GM12892 (cell line): ENCODE measurements at regions not wholly inside any gene's neighbourhood (a gene's known extent, or its start where the extent isn't known, plus 50 kb on each side); places are given as distances from the start of the nearest gene placed in this dataset.

ENCODE experiments used
- POLR2A ChIP-seq: IDR thresholded peaks from 2 replicates; pipeline ENCODE4 v1.6.1; 2011; ENCODE audit warnings: low read depth, low read length, control low read depth
- POLR2AphosphoS5 ChIP-seq: IDR thresholded peaks from 2 replicates; pipeline ENCODE4 v1.6.1; 2011; ENCODE audit warnings: low read depth, low read length, control low read depth

GRCh38 chr2:51780353-51780752, 748.4 kb upstream of the NRXN1 start:
- TF ChIP-seq POLR2AphosphoS5 (no peak), POLR2A (no peak)
